Lung (tissue), 11 donors: ENCODE measurements at regions not wholly inside any gene's neighbourhood (a gene's known extent, or its start where the extent isn't known, plus 50 kb on each side); places are given as distances from the start of the nearest gene placed in this dataset.

Experiments
- ATAC-seq: fragments of 200-7000 bp; cut with Tn5 transposase; one replicate; pipeline ENCODE4 v1.9.1; 2020; ENCODE audit warnings: moderate number of reproducible peaks; ENCODE audit not compliant: insufficient read depth, low FRiP score
- DNase-seq, 3 donors: peaks; one replicate each; pipeline ENCODE4 v3.0.0-alpha.2; 2013 to 2017
- H3K27ac ChIP-seq, 2 donors: one replicate each; pipeline ENCODE4 v1.5.1; 2013; ENCODE audit warnings: mild to moderate bottlenecking in 2 of 2, moderate library complexity in 2 of 2, control low read depth in 1 of 2, inconsistent platforms in 1 of 2, low read depth in 1 of 2, low read length in 1 of 2
- H3K27me3 ChIP-seq, 3 donors: one replicate each; pipeline ENCODE4 v1.5.1; 2013; ENCODE audit warnings: low read length in 2 of 3; ENCODE audit not compliant: control insufficient read depth in 3 of 3, insufficient read depth in 3 of 3
- H3K36me3 ChIP-seq, 4 donors: one replicate each; pipeline ENCODE4 v1.5.1; 2013; ENCODE audit warnings: low read length in 4 of 4, mild to moderate bottlenecking in 1 of 4, moderate library complexity in 1 of 4; ENCODE audit not compliant: control insufficient read depth in 4 of 4, insufficient read depth in 4 of 4
- H3K4me1 ChIP-seq, 5 donors: one replicate each; pipeline ENCODE4 v1.5.1; 2013; ENCODE audit warnings: low read length in 5 of 5, mild to moderate bottlenecking in 2 of 5, moderate library complexity in 1 of 5; ENCODE audit not compliant: control insufficient read depth in 5 of 5, insufficient read depth in 5 of 5
- H3K4me3 ChIP-seq: one replicate; pipeline ENCODE4 v1.5.1; 2013; ENCODE audit warnings: mild to moderate bottlenecking, control low read depth, moderate library complexity
- H3K9ac ChIP-seq, 2 donors: one replicate each; pipeline ENCODE4 v1.5.1; 2013; ENCODE audit warnings: low read length in 2 of 2, control low read depth in 1 of 2; ENCODE audit not compliant: insufficient read depth in 1 of 2
- H3K9me3 ChIP-seq, 4 donors: one replicate each; pipeline ENCODE4 v1.5.1; 2013; ENCODE audit warnings: low read length in 3 of 4, mild to moderate bottlenecking in 1 of 4, moderate library complexity in 1 of 4; ENCODE audit not compliant: control insufficient read depth in 4 of 4, insufficient read depth in 3 of 4
- CTCF ChIP-seq: IDR thresholded peaks from 2 replicates; pipeline ENCODE4 v1.5.1; 2012; ENCODE audit warnings: mild to moderate bottlenecking; ENCODE audit errors: control extremely low read depth, extremely low read depth
- WGBS, 2 donors: extraction: QIAGEN DNeasy Blood & Tissue Kit; methylation state at CpG; one replicate each; pipeline ENCODE4 v1.1.7; 2013; 5-methylcytosine and 5-hydroxymethylcytosine counted together
- donor health status: control.
- donor health status: control.
- donor health status: Bipolar disorder and iron deficiency.
- donor health status: healthy.
- donor health status: DM: yes; HTN: yes; CAD: no.

GRCh38 chr20:55800552-55801245 lies 204.6 kb downstream of the CBLN4 start:
- H3K4me1 ChIP-seq = no peaks in the 10 kb centered on the region
- no peaks in the 10 kb centered on the region for H3K36me3 ChIP-seq
- H3K27ac ChIP-seq = no peak overlapping the region
- ATAC-seq = no peak
- no peak overlapping the region for H3K9ac ChIP-seq
- H3K9me3 ChIP-seq = no peaks in the 10 kb centered on the region
- no peak for DNase-seq
- no peak overlapping the region for H3K4me3 ChIP-seq
- no peaks in the 10 kb centered on the region for H3K27me3 ChIP-seq
- TF ChIP-seq CTCF = no peak
- WGBS, 2 donors = 84 to 90% methylated on average over 3 of the region's 3 CpGs

GRCh38 chr20:55793986-55794385 lies 211.3 kb downstream of the CBLN4 start:
- H3K36me3 ChIP-seq = no peaks in the 10 kb centered on the region
- no peak for TF ChIP-seq CTCF
- H3K27ac ChIP-seq = no peak overlapping the region
- H3K9ac ChIP-seq = no peak overlapping the region
- no peak overlapping the region for H3K4me3 ChIP-seq
- H3K4me1 ChIP-seq = no peaks in the 10 kb centered on the region
- no peak for ATAC-seq
- peaks cover 0 to 2% (median 0%) of the 10 kb centered on the region in 4 donors for H3K9me3 ChIP-seq
- DNase-seq = no peak
- WGBS, 2 donors = 81 to 85% methylated on average over 3 of the region's 3 CpGs
- H3K27me3 ChIP-seq = no peaks in the 10 kb centered on the region

GRCh38 chr20:55792049-55792448 lies 213.3 kb downstream of the CBLN4 start:
- Histone ChIP-seq H3K27ac (no peak overlapping the region), H3K9me3 (peaks cover 0 to 2% (median under 1%) of the 10 kb centered on the region in 4 donors), H3K4me3 (no peak overlapping the region), H3K9ac (no peak overlapping the region), H3K27me3 (no peaks in the 10 kb centered on the region), H3K4me1 (no peaks in the 10 kb centered on the region), H3K36me3 (no peaks in the 10 kb centered on the region)
- no peak for ATAC-seq
- no peak for TF ChIP-seq CTCF
- DNase-seq = no peak

- no peak for ATAC-seq
- WGBS, 2 donors = 73 to 83% methylated on average over 6 of the region's 6 CpGs
These were observed 215.1 kb downstream of the CBLN4 start for GRCh38 chr20:55790178-55790577.

More at GRCh38 chr20:55790178-55790577, 215.1 kb downstream of the CBLN4 start:
- Histone ChIP-seq H3K36me3 (no peaks in the 10 kb centered on the region), H3K9ac (no peak overlapping the region), H3K4me3 (no peak overlapping the region), H3K9me3 (peaks cover 0 to 2% (median under 1%) of the 10 kb centered on the region in 4 donors), H3K4me1 (no peaks in the 10 kb centered on the region), H3K27me3 (no peaks in the 10 kb centered on the region), H3K27ac (no peak overlapping the region)
- DNase-seq = no peak
- TF ChIP-seq CTCF = no peak
